SK-N-SH (cell line): ENCODE measurements at regions not wholly inside any gene's neighbourhood (a gene's known extent, or its start where the extent isn't known, plus 50 kb on each side); places are given as distances from the start of the nearest gene placed in this dataset.

ENCODE experiments used
- CTCF ChIA-PET: fragments of 300-600, 350-600 bp; formaldehyde crosslinking; extraction: SDS; loops from one replicate; lab custom pipeline; 2021; lab: Yijun Ruan, JAX
- POLR2A ChIA-PET: fragments of 350-600 bp; sonication (Branson Sonifier 250); formaldehyde crosslinking; extraction: SDS; loops from one replicate; lab custom pipeline; 2020; ENCODE audit warnings: antibody characterized with exemption, inconsistent platforms; lab: Yijun Ruan, JAX
- DNase-seq: peaks from one replicate; pipeline ENCODE4 v3.0.0; 2012
- H2AFZ ChIP-seq: fragments of 200-600 bp; sonication (generic); 2 replicates; pipeline ENCODE4 v1.8.1; 2016; ENCODE audit warnings: antibody characterized with exemption, mild to moderate bottlenecking, low read depth
- H3F3A ChIP-seq: fragments of 200-600 bp; sonication (generic); replicated peaks from 2 replicates; pipeline ENCODE3; 2016; ENCODE audit warnings: antibody characterized with exemption, mild to moderate bottlenecking; ENCODE audit not compliant: insufficient read depth
- H3K27ac ChIP-seq, 2 experiments: fragments of 200-500 bp in 1 of 2; fragments of 200-600 bp in 1 of 2; sonication (Bioruptor generic) in 1 of 2; sonication (generic), shearing (Covaris generic) in 1 of 2; 2 replicates each; pipeline versions ENCODE4 v1.5.1 to v1.6.1; 2014 to 2016; ENCODE audit warnings: low read depth in 2 of 2, inconsistent platforms in 1 of 2, low read length in 1 of 2, mild to moderate bottlenecking in 1 of 2, mixed read lengths in 1 of 2
- H3K27me3 ChIP-seq: fragments of 200-600 bp; sonication (generic), shearing (Covaris generic); 2 replicates; pipeline ENCODE4 v1.6.1; 2016; ENCODE audit warnings: mixed run types; ENCODE audit not compliant: insufficient read depth
- H3K36me3 ChIP-seq, 2 experiments: fragments of 200-500 bp in 1 of 2; fragments of 200-600 bp in 1 of 2; sonication (Bioruptor generic) in 1 of 2; sonication (generic) in 1 of 2; replicated peaks in 1 of 2; 2 replicates each; pipeline versions ENCODE3 to v1.5.1; 2014 to 2016; ENCODE audit warnings: low read length in 1 of 2, mild to moderate bottlenecking in 1 of 2; ENCODE audit not compliant: insufficient read depth in 2 of 2, control insufficient read depth in 1 of 2
- H3K4me1 ChIP-seq, 2 experiments: fragments of 200-500 bp in 1 of 2; fragments of 200-600 bp in 1 of 2; sonication (Bioruptor generic) in 1 of 2; sonication (generic), shearing (Covaris generic) in 1 of 2; 2 replicates each; pipeline versions ENCODE4 v1.5.1 to v1.6.1; 2014 to 2016; ENCODE audit warnings: low read depth in 1 of 2, low read length in 1 of 2, mixed run types in 1 of 2; ENCODE audit not compliant: insufficient read depth in 2 of 2, control insufficient read depth in 1 of 2
- H3K4me2 ChIP-seq: fragments of 200-600 bp; sonication (generic), shearing (Covaris generic); 2 replicates; pipeline ENCODE4 v1.6.1; 2017; ENCODE audit warnings: mixed run types
- H3K4me3 ChIP-seq, 2 experiments: fragments of 200-500 bp in 1 of 2; fragments of 200-600 bp in 1 of 2; sonication (Bioruptor generic) in 1 of 2; sonication (generic), shearing (Covaris generic) in 1 of 2; 2 replicates each; pipeline versions ENCODE4 v1.5.1 to v1.8.1; 2014 to 2016; ENCODE audit warnings: low read depth in 2 of 2, inconsistent platforms in 1 of 2, low read length in 1 of 2, mild to moderate bottlenecking in 1 of 2, mixed read lengths in 1 of 2, moderate library complexity in 1 of 2
- H3K79me2 ChIP-seq: fragments of 200-600 bp; sonication (generic); 2 replicates; pipeline ENCODE4 v1.8.1; 2017; ENCODE audit warnings: mild to moderate bottlenecking; ENCODE audit not compliant: insufficient read depth
- H3K9ac ChIP-seq: fragments of 200-600 bp; sonication (generic); 2 replicates; pipeline ENCODE4 v1.6.1; 2017; ENCODE audit warnings: mixed run types
- H3K9me2 ChIP-seq: fragments of 200-600 bp; sonication (generic); 2 replicates; pipeline ENCODE4 v1.6.1; 2017; ENCODE audit warnings: mixed run types
- H3K9me3 ChIP-seq: fragments of 200-600 bp; sonication (generic); 2 replicates; pipeline ENCODE4 v1.6.1; 2017; ENCODE audit warnings: mixed run types, mild to moderate bottlenecking, moderate library complexity
- H4K20me1 ChIP-seq: fragments of 200-600 bp; sonication (generic); 2 replicates; pipeline ENCODE4 v1.6.1; 2017; ENCODE audit warnings: mild to moderate bottlenecking, mixed run types; ENCODE audit not compliant: insufficient read depth
- CTCF ChIP-seq: fragments of 200-600 bp; sonication (generic); IDR thresholded peaks from 2 replicates; pipeline ENCODE4 v1.6.1; 2017; ENCODE audit warnings: antibody characterized with exemption, mild to moderate bottlenecking, moderate library complexity
- FOSL2 ChIP-seq: IDR thresholded peaks from 2 replicates; pipeline ENCODE4 v1.4.0; 2012; ENCODE audit warnings: low read depth, mild to moderate bottlenecking, moderate library complexity, borderline replicate concordance
- GABPA ChIP-seq: IDR thresholded peaks from 2 replicates; pipeline ENCODE4 v1.4.0; 2012; ENCODE audit warnings: low read depth, mild to moderate bottlenecking
- IRF3 ChIP-seq: fragments of 150-350 bp; IDR thresholded peaks from 2 replicates; pipeline ENCODE4 v1.6.1; 2016; ENCODE audit warnings: mild to moderate bottlenecking, low read depth, low read length
- JUND ChIP-seq: IDR thresholded peaks from 2 replicates; pipeline ENCODE4 v1.4.0; 2012
- MXI1 ChIP-seq: IDR thresholded peaks from 2 replicates; pipeline ENCODE4 v1.6.1; 2012; ENCODE audit warnings: mild to moderate bottlenecking, low read depth, low read length, improper control_type of control experiment
- PBX3 ChIP-seq: IDR thresholded peaks from 2 replicates; pipeline ENCODE4; 2012
- POLR2AphosphoS5 ChIP-seq: IDR thresholded peaks from 2 replicates; pipeline ENCODE4 v1.6.1; 2012; ENCODE audit warnings: low read depth, low read length
- RFX5 ChIP-seq: IDR thresholded peaks from 2 replicates; pipeline ENCODE4 v1.6.1; 2012; ENCODE audit warnings: mild to moderate bottlenecking, improper control_type of control experiment, low read length
- RXRA ChIP-seq: IDR thresholded peaks from 2 replicates; pipeline ENCODE4 v1.4.0; 2012; ENCODE audit warnings: low read depth, mild to moderate bottlenecking, borderline replicate concordance
- SIN3A ChIP-seq: IDR thresholded peaks from 2 replicates; pipeline ENCODE4 v1.6.1; 2012; ENCODE audit warnings: low read depth, mild to moderate bottlenecking, low read length, moderate library complexity, borderline replicate concordance
- TCF12 ChIP-seq: IDR thresholded peaks from 2 replicates; pipeline ENCODE4 v1.4.0; 2012
- USF1 ChIP-seq: IDR thresholded peaks from 2 replicates; pipeline ENCODE4 v1.4.0; 2012; ENCODE audit warnings: low read depth, borderline replicate concordance
- WGBS: methylation state at CpG from one replicate; pipeline ENCODE4 v1.1.6; 2017; ENCODE audit warnings: low lambda C conversion rate; 5-methylcytosine and 5-hydroxymethylcytosine counted together

GRCh38 chr1:240031414-240031813, 60.3 kb upstream of the FMN2 start:
- no peak overlapping the region for H2AFZ ChIP-seq

GRCh38 chr1:240033406-240033805, 58.3 kb upstream of the FMN2 start:
- Histone ChIP-seq H4K20me1 (no peaks in the 10 kb centered on the region), H3K79me2 (no peaks in the 10 kb centered on the region), H3K4me2 (no peak overlapping the region), H3K27ac (no peak overlapping the region), H3K9me3 (peaks cover 4% of the 10 kb centered on the region; the same call in 1 of the 2 replicates), H3K4me3 (no peak overlapping the region), H3K4me1 (peaks cover 13 to 17% of the 10 kb centered on the region in 2 experiments; a peak in 3 of 4 replicates), H3F3A (peaks cover 6% of the 10 kb centered on the region), H3K27me3 (no peaks in the 10 kb centered on the region), H3K9ac (no peak overlapping the region), H2AFZ (no peak overlapping the region), H3K36me3 (peaks cover 0 to 3% of the 10 kb centered on the region in 2 experiments), H3K9me2 (no peaks in the 10 kb centered on the region)
- WGBS, result 85% methylated on average over 3 of the region's 3 CpGs
- POLR2A ChIA-PET, result no interaction called here
- DNase-seq, result no peak
- CTCF ChIA-PET, result no interaction called here
- no peak for TF ChIP-seq POLR2AphosphoS5
- TF ChIP-seq USF1, result no peak
- TF ChIP-seq RXRA, result no peak
- TF ChIP-seq CTCF, result no peak
- no peak for TF ChIP-seq TCF12
- no peak for TF ChIP-seq RFX5
- TF ChIP-seq SIN3A, result no peak
- no peak for TF ChIP-seq GABPA
- no peak for TF ChIP-seq MXI1

More at GRCh38 chr1:240031414-240031813, 60.3 kb upstream of the FMN2 start:
- Histone ChIP-seq H3K4me1 (peaks cover 15 to 17% of the 10 kb centered on the region in 2 experiments; a peak in 3 of 4 replicates), H3K36me3 (peaks cover 0 to 3% of the 10 kb centered on the region in 2 experiments), H3K9me3 (0 out of 2 replicates have a peak, but pooled peaks cover under 1% of the 10 kb centered on the region), H3K27ac (peak overlapping the region; percentile 57 to 87; a peak in 3 of 4 replicates), H3K9ac (no peak overlapping the region), H3K4me2 (no peak overlapping the region), H3F3A (peaks cover 6% of the 10 kb centered on the region), H3K79me2 (no peaks in the 10 kb centered on the region), H4K20me1 (no peaks in the 10 kb centered on the region), H3K4me3 (no peak overlapping the region), H3K9me2 (no peaks in the 10 kb centered on the region), H3K27me3 (no peaks in the 10 kb centered on the region)
- DNase-seq, result no peak
- TF ChIP-seq FOSL2 (peak; percentile 40; the same call in 1 of the 2 replicates), IRF3 (no peak), PBX3 (peak; percentile 55), JUND (peak; percentile 8; the same call in 1 of the 2 replicates)
- 73% methylated on average over 3 of the region's 3 CpGs for WGBS
- ChIA-PET POLR2A (no interaction called here), CTCF (interaction anchor here (1.3 to 2.0 kb wide), 3 partner anchors 119 to 160 kb away, joined by 6 to 11 read pairs (median 7); no protein-coding TSS in a partner anchor)
